Upper lobe of left lung (tissue), 4 donors: ENCODE measurements at regions not wholly inside any gene's neighbourhood (a gene's known extent, or its start where the extent isn't known, plus 50 kb on each side); places are given as distances from the start of the nearest gene placed in this dataset.

Experiments
- EP300 ChIP-seq, 4 donors: sonication (generic); formaldehyde crosslinking; IDR thresholded peaks; one replicate each; pipeline ENCODE4 v1.5.1; 2017; ENCODE audit warnings: antibody characterized with exemption in 4 of 4, control low read depth in 2 of 4
- POLR2A ChIP-seq, 4 donors: fragments of 450-650 bp; IDR thresholded peaks; one replicate each; pipeline ENCODE4 v1.5.1; 2016 to 2017; ENCODE audit warnings: antibody characterized with exemption in 4 of 4, mild to moderate bottlenecking in 2 of 4
- POLR2AphosphoS5 ChIP-seq, 2 donors: sonication (generic); formaldehyde crosslinking; IDR thresholded peaks; one replicate each; pipeline ENCODE4 v1.5.1; 2017; ENCODE audit warnings: antibody characterized with exemption in 2 of 2
- TF ChIP-seq, protein P1 (sequence below), 6 experiments: fragments of 450-650 bp in 4 of 6; fragments of 200-600 bp in 2 of 6; sonication (generic) in 2 of 6; IDR thresholded peaks; one replicate each; pipeline ENCODE4 v1.5.1; 2016 to 2019; ENCODE audit warnings: antibody characterized with exemption in 6 of 6

DNA sequence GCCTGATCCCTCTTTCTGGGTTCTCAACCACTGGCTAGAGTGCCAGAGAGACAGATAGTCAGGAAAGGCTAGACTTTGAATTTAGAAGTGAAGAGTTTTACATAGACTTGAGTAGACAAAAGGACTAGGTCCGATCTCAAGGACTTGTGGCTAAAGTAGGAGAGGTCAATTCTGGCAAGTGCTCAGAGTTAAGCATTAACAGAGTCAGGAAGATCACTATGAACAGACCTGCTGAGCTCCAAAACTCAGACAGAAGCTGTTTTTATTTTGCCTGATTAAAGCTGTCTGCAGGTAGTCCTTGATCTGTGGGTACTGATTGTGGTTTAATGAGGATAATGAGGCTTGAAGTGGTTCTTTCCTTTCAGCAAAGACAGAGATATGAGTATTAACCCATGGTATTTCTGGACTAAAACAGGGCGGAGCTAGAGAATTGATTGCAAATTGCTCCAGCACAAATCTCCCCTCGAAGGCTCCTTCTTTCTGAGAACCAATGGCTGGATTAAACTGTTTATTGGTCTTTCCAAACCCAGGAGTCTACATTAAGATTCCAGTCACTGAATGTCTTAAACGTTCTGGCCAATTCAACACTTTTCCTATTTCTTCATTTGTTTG is 423.2 kb downstream of the IPMK start:
- TF ChIP-seq, protein P1, sequence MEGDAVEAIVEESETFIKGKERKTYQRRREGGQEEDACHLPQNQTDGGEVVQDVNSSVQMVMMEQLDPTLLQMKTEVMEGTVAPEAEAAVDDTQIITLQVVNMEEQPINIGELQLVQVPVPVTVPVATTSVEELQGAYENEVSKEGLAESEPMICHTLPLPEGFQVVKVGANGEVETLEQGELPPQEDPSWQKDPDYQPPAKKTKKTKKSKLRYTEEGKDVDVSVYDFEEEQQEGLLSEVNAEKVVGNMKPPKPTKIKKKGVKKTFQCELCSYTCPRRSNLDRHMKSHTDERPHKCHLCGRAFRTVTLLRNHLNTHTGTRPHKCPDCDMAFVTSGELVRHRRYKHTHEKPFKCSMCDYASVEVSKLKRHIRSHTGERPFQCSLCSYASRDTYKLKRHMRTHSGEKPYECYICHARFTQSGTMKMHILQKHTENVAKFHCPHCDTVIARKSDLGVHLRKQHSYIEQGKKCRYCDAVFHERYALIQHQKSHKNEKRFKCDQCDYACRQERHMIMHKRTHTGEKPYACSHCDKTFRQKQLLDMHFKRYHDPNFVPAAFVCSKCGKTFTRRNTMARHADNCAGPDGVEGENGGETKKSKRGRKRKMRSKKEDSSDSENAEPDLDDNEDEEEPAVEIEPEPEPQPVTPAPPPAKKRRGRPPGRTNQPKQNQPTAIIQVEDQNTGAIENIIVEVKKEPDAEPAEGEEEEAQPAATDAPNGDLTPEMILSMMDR (IDR thresholded peaks at IDR 0.05): no peak
- TF ChIP-seq EP300 (IDR thresholded peaks at IDR 0.05) (no peak), POLR2A (IDR thresholded peaks at IDR 0.05) (no peak), POLR2AphosphoS5 (IDR thresholded peaks at IDR 0.05) (no peak)
